GM23338 (cell line): ENCODE measurements at regions not wholly inside any gene's neighbourhood (a gene's known extent, or its start where the extent isn't known, plus 50 kb on each side); places are given as distances from the start of the nearest gene placed in this dataset.

Experiments used
- CREB1 ChIP-seq: fragments of 250-450 bp; sonication (Bioruptor Pico); IDR thresholded peaks from 2 replicates; pipeline ENCODE4 v1.5.0; 2020; ENCODE audit warnings: low read depth, mild to moderate bottlenecking, moderate library complexity
- EZH2 ChIP-seq: fragments of 200-600 bp; sonication (generic); IDR thresholded peaks from one replicate; pipeline ENCODE4 v1.8.0; 2017; ENCODE audit warnings: antibody characterized with exemption, mild to moderate bottlenecking, low read depth; ENCODE audit not compliant: unreplicated experiment
- EZH2phosphoT487 ChIP-seq: fragments of 200-600 bp; sonication (generic); IDR thresholded peaks from one replicate; pipeline ENCODE4 v1.8.1; 2018; ENCODE audit warnings: antibody characterized with exemption; ENCODE audit not compliant: unreplicated experiment
- STAT1 ChIP-seq: IDR thresholded peaks from one replicate; pipeline ENCODE4 v1.6.1; 2016; ENCODE audit warnings: antibody characterized with exemption; ENCODE audit not compliant: unreplicated experiment
- TF ChIP-seq, protein P1 (sequence below), 2 experiments: fragments of 200-600 bp in 1 of 2; sonication (generic) in 1 of 2; conservative IDR thresholded peaks; 2 replicates each; pipeline versions ENCODE4 v1.5.1 to v1.6.1; 2016 to 2017; ENCODE audit warnings: antibody characterized with exemption in 2 of 2, low read depth in 2 of 2, mild to moderate bottlenecking in 2 of 2, moderate library complexity in 1 of 2

DNA sequence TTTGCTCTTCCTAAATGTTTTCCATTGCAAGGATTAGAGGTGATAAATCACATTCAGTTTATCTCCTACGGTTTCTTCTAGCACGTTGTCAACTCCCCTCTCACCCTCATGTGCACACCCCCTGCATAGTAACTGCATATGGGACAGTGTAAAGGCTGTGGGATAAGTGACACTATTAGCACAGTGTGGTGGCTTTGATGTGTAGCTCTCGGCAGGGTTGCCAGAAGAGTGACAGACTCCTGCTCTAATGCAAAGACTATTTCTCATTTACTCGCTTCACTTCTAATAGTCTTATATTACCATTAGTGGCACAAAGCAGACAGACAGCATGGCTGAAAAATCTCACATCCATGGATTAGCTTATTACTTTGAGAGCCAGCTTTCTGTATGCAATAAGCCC lies 454.6 kb downstream of the CETN3 start:
- TF ChIP-seq STAT1 (no peak), EZH2 (no peak), EZH2phosphoT487 (no peak), CREB1 (CRISPR knock-in tag) (no peak)
- TF ChIP-seq, protein P1, sequence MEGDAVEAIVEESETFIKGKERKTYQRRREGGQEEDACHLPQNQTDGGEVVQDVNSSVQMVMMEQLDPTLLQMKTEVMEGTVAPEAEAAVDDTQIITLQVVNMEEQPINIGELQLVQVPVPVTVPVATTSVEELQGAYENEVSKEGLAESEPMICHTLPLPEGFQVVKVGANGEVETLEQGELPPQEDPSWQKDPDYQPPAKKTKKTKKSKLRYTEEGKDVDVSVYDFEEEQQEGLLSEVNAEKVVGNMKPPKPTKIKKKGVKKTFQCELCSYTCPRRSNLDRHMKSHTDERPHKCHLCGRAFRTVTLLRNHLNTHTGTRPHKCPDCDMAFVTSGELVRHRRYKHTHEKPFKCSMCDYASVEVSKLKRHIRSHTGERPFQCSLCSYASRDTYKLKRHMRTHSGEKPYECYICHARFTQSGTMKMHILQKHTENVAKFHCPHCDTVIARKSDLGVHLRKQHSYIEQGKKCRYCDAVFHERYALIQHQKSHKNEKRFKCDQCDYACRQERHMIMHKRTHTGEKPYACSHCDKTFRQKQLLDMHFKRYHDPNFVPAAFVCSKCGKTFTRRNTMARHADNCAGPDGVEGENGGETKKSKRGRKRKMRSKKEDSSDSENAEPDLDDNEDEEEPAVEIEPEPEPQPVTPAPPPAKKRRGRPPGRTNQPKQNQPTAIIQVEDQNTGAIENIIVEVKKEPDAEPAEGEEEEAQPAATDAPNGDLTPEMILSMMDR (conservative IDR thresholded peaks at IDR 0.05; ENCODE audit: low read depth in 2 of 2) = no peak
